NT2/D1 (cell line): ENCODE measurements at regions not wholly inside any gene's neighbourhood (a gene's known extent, or its start where the extent isn't known, plus 50 kb on each side); places are given as distances from the start of the nearest gene placed in this dataset.

ENCODE experiments used
- SUZ12 ChIP-seq: IDR thresholded peaks from 2 replicates; pipeline ENCODE4 v1.6.1; 2011; ENCODE audit not compliant: insufficient read length, insufficient read depth; ENCODE audit errors: extremely low read depth
- YY1 ChIP-seq: IDR thresholded peaks from 2 replicates; pipeline ENCODE4 v1.6.1; 2011; ENCODE audit not compliant: insufficient read length, insufficient read depth
- ZNF274 ChIP-seq: IDR thresholded peaks from 2 replicates; pipeline ENCODE4 v1.6.1; 2011; ENCODE audit warnings: mild to moderate bottlenecking, low read depth, low read length

DNA sequence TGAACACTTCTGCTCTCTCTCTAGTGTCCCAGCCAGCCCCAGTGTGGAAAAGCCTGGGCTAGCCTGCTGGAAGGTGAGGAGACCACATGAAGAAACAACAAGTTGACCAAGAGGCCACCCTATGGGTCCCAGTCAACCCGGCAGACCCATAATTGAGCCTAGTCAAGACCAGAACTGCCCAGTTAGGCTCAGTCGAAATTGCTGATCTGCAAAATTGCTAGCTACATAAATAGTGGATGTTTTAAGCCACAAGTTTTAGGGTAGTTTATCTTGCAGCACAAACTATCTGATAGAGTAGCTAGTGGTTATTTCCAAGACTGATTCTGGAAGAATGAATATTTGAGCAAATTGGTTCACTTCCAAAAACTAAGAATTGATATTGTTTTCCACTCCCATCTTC lies 82.3 kb upstream of the CCDC112 start:
- TF ChIP-seq YY1 (no peak), ZNF274 (no peak), SUZ12 (no peak)
